ENCODE measurements at regions not wholly inside any gene's neighbourhood (a gene's known extent, or its start where the extent isn't known, plus 50 kb on each side); places are given as distances from the start of the nearest gene placed in this dataset.

GRCh38 chr1:30286241-30286987, 437.0 kb downstream of the MATN1 start:
- DNase-seq (ENCODE audit: insufficient read length, low spot score) (no peak), FAIRE-seq (no peak)

DNA sequence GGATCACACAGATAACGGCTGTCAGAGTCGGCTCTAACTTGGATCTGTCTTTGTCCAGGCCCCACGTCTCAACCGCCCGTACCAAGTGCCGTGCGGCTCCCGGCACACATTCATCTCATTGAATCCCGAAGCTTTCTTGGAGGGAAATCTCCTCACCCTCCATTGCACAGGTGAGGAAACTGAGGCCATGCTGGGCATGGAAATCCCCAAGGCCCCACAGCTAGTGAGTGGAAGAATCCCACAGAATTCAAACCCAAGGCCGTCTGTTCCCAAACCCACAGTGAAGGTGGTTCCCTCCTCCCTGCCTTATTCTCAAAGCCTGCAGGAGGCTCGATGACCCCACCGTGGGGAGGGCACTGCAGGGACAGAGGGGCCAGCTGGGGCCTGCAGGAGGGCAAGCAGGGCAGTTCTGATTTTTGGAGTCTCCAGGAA, 437.9 kb downstream of the MATN1 start:
- no peak for FAIRE-seq

GRCh38 chr1:30284728-30285475, 438.5 kb downstream of the MATN1 start:
- DNase-seq (ENCODE audit: insufficient read length, low spot score), result no peak
- FAIRE-seq, result no peak

More for the DNA sequence above, 437.9 kb downstream of the MATN1 start:
- DNase-seq (ENCODE audit: insufficient read length, low spot score), result no peak

DNA sequence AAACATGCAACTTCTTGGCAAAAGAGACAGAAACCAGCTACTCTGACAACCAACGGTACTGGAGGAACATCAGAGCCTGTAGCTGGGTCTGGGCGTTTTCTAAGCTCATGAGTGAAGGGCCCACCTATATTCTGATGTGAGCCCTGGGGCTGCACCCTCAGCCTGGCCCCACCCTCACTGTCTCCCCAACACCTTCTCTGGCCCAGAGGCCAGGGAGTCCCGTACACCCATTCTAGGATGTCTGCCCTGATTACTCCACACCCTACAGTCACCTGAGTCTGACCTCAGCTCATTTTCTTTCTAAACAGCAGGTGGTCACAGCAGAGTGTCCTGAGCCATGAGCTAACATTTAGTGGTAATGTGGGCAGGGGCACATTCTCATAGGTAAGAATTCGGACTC, 439.2 kb downstream of the MATN1 start:
- no peak for DNase-seq (ENCODE audit: insufficient read length, low spot score)
- no peak for FAIRE-seq

- DNase-seq (ENCODE audit: insufficient read length, low spot score) (no peak), FAIRE-seq (no peak)
Measured at GRCh38 chr1:30283199-30283962, 440.0 kb downstream of the MATN1 start.

DNA sequence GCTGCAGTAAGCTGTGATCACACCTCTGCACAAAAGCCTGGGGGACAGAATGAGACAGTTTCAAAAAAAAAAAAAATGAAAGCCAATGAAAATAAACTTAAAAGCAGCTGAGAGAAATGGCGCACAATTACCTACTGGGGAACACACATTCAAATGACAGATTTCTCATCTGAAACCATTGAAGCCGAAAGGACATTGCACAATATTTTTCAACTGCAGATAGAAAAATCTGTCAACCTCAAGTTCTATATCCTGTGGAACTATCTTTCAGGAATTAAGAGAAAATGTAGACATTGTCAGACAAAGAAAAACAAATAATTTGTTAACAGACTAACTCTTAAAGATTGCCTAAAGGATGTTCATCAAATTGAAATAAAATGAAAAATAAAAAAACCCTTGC, 442.8 kb downstream of the MATN1 start:
- no peak for DNase-seq (ENCODE audit: insufficient read length, low spot score)
- no peak for FAIRE-seq

DNA sequence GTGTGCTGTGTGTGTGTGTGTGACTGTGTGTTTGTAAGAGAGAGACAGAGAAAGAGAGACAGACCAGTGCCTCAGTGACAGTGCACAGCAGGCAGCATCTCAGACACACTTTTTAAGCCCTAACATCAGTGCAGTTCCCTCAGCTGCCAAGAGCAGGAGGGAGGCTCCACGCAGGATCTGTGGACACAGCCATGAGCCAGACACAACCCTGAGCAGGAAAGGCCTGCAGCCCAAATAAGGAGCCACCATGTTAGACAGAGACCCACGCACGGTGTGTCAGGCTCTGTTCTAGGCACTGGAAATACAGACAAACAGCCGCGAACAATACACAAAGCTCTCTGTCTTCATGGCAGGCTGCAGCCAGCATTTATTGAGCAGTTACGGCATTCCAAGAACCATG, 445.5 kb downstream of the MATN1 start:
- FAIRE-seq (no peak), DNase-seq (ENCODE audit: insufficient read length, low spot score) (no peak)

DNA sequence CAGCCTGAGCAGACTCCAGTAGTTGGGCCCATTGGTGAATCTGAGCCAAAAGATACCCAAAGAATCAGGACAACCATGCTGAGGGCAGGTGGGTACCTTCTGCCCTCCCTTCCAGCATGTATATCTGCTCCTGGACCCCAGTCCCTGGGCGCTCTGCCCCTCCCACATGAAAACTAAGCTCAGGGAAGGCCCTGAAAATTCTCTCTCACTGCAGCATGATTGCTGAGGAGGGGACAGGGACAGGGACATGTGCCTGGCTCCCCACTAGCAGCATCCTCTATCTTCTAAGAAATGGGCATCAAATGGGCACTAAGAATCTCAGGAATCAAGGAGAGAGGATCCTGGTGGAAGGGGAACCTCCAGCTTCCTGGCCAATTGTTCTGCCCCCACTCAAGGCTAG, 446.0 kb downstream of the MATN1 start:
- DNase-seq (ENCODE audit: insufficient read length, low spot score) (no peak), FAIRE-seq (no peak)

DNA sequence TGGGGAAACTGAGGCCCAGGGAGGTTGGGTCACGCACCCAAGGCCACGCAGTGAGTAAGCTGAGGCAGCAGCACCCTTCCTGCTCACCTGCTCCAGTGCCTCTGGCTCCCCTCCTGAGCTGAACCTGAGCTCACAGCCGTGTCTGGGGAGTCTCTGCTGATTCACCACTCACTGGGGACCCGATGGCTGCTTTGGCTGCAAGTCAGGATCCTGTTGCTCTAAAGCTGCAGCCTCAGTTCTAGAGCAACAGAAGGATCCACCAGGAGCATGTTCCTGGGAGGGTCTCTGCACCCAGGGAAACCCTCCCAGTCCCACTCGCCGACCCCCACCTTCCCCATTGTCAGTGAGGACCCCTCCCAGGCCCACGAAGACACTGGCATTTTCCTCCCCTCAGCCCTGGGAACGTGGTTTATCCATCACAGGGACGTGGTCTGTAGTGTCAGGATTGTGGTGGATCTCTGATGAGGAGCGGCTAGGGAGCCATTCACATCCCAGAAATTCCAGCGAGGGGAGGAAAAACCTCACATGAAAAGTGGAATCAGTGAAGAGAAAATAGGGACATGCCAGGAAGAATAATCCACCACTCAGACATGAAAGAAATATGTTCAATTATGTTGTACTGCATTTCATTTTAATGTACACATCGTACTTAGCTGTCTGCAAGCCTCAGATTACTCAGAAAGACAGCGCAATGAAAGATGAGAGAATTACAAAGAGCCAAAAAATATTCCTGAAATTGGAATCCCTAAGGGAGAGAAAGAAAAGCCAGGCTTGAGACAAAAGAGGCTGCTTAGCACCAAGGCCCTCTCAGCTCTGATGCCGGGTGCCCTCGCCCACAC, 447.2 kb downstream of the MATN1 start:
- DNase-seq (ENCODE audit: insufficient read length, low spot score) (no peak), FAIRE-seq (no peak)

DNA sequence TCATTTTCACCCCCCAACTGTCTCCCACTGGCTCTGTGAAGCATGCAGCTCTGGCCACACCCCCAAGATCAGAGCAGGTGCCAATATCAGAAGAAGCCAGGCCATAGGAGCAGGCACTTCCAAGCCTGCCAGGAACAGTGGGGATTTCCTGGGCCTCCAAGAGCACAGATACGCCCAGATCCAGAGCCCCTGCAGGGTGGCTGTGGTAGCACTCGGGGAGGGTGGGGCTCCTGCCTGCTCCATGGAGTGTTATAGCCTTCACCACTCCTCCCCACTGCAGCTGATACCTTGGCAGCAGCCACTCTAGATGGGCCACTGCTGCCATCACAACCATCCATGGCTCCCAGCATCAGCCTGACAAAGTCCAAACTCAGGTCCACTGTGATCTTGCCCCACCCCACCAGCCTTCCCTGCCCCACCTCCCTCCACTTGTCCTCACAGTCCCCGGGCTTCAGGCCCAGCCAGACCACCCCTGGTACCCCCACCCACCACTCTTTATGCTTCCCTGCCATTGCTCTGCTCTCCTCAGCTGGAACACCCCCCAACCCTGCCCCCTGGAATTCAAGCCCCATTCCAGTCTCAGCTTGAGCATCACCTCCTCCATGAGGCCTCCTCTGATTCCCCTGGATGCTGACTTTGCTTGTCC, 448.3 kb downstream of the MATN1 start:
- no peak for FAIRE-seq
- DNase-seq (ENCODE audit: insufficient read length, low spot score), result no peak

- no peak for FAIRE-seq
- DNase-seq (ENCODE audit: insufficient read length, low spot score), result no peak
Measured at GRCh38 chr1:30274173-30274970, 449.0 kb downstream of the MATN1 start.

GRCh38 chr1:30273456-30273855, 449.9 kb downstream of the MATN1 start:
- FAIRE-seq, result no peak
- no peak for DNase-seq (ENCODE audit: insufficient read length, low spot score)

DNA sequence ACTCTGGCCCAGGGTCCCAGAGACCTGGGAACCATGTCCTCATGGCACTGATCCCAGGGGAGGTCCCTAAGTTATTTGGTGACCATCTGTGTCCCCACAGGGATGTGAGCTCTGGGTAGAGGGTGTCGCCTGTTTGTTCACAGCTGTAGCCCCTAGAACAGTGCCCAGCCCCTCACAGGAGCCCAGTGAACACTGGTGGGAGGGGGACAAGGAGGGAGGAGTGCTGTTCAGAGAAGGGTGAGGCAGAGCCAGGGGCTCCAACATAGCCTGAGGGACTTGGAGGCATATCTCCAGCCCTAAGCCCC, 450.4 kb downstream of the MATN1 start:
- no peak for FAIRE-seq
- DNase-seq (ENCODE audit: insufficient read length, low spot score), result no peak

DNA sequence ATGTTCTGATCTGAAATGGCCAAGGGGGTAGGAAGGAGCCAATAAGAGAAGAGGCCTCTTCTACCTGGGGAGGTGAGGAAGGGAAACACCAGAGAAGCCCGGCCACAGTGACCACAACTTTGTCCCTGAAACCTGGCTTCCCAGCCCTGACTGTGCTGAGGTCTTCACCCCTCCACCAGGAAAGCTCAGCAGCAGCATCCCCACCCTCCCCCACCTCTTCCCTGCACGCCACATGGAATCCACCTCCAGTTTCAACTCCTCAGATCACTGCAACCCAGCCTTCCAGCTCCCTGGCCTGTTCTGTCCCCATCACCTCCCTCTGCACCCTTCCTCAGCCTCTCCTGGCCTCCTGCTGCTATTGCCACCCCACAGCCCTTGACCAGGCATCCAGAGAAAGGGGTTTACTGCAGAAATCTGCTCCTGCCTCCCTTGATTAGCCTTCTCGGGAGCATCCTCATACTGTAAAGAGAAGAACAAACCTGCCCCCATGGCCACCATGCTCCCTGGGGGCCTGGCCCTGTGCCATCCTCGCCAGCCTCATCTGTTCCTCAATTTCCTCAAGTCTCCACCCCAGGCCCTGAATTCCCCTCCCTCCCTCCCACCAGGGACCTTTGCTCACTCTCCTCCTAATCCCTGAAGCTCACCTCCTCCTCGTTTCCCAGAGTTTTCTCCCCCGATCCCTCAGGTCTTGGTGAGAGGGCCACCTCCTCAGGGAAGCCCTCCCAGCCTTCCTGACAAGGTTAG, 450.9 kb downstream of the MATN1 start:
- FAIRE-seq (no peak), DNase-seq (ENCODE audit: insufficient read length, low spot score) (no peak)

DNA sequence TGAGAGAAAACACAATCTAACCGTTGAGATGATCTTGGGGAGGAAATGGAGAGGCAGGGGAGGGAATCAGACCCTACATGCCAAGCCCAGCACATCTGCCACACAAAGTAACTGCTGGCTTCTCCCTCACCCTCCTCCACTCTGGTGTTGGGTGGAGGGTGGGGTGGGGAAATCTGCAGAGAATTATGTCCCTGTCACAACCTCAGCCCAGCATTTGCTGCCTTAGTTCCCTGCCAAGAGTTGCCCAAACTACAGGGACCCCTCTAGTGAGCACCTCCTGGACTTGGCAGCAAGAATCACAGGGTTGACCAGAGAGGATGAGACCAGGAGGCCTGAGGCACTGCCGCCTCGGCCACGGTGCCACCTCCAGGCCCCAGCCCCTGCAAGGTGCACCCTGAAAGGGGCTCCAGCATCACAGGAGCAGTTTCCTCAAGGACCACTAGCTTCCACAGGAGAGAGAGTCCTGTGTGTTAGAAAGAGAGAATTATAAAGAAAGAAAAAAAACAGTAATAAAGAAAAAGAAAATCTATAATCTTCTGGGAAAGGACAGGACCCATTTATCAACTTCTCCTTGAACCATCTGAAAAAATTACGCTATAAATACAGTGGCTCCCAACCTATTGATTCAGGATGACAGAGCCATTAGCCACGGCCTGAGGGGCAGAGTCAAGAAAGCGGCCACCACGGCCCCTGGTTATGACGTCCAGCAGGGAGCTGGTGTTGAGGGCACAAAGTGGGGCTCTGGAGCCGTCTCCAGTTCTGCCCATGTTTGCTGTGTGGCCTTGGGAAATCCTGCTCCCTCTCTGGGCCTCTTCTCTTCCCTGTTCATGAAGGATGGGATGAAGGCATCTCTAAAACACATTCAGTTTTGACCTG, 451.7 kb downstream of the MATN1 start:
- FAIRE-seq, result no peak
- no peak for DNase-seq (ENCODE audit: insufficient read length, low spot score)

- DNase-seq (ENCODE audit: insufficient read length, low spot score) (no peak), FAIRE-seq (no peak)
Measured at GRCh38 chr1:30270461-30270860, 452.9 kb downstream of the MATN1 start.

GRCh38 chr1:30268923-30269666, 454.3 kb downstream of the MATN1 start:
- DNase-seq (ENCODE audit: insufficient read length, low spot score) (no peak), FAIRE-seq (no peak)
